PC-3 (cell line): ENCODE measurements at regions not wholly inside any gene's neighbourhood (a gene's known extent, or its start where the extent isn't known, plus 50 kb on each side); places are given as distances from the start of the nearest gene placed in this dataset.

Experiments
- ATAC-seq: fragments of 200-7000 bp; cut with Tn5 transposase; 2 replicates; pipeline ENCODE4 v1.9.1; 2020; ENCODE audit warnings: mild to moderate bottlenecking, moderate library complexity
- BruUV-seq: library from RNA; stranded (reverse); fragments of 400-500 nt; replicated peaks from 2 replicates; lab custom pipeline; 2021; lab: Mats Ljungman, UMichigan
- CTCF ChIA-PET: fragments of 300-600 bp; sonication (Branson Sonifier 250); formaldehyde crosslinking; loops from one replicate; lab custom pipeline; 2022; ENCODE audit warnings: antibody characterized with exemption; lab: Charles Lee
- POLR2A ChIA-PET: fragments of 300-600 bp; sonication (Branson Sonifier 250); formaldehyde crosslinking; loops from one replicate; lab custom pipeline; 2022; ENCODE audit warnings: antibody characterized with exemption; ENCODE audit not compliant: unreplicated experiment; lab: Charles Lee
- DNase-seq: peaks from one replicate; pipeline ENCODE4 v3.0.0-alpha.2; 2015
- H2AFZ ChIP-seq: fragments of 300-600 bp; sonication (generic); 2 replicates; pipeline ENCODE4 v1.6.0; 2016; ENCODE audit warnings: antibody characterized with exemption, low read length
- H3F3A ChIP-seq: fragments of 300-600 bp; sonication (generic); one replicate; pipeline ENCODE4 v1.6.0; 2017; ENCODE audit warnings: antibody characterized with exemption, low read length, control low read depth, mild to moderate bottlenecking; ENCODE audit not compliant: unreplicated experiment
- H3K27ac ChIP-seq: fragments of 300-600 bp; sonication (generic); 2 replicates; pipeline ENCODE4 v1.5.1; 2016; ENCODE audit warnings: mild to moderate bottlenecking, low read length
- H3K27me3 ChIP-seq: fragments of 300-600 bp; sonication (generic); 2 replicates; pipeline ENCODE4 v1.6.1; 2016; ENCODE audit warnings: low read length, mixed read lengths
- H3K36me3 ChIP-seq: fragments of 300-600 bp; sonication (generic); 2 replicates; pipeline ENCODE4 v1.6.1; 2016; ENCODE audit warnings: low read depth, mixed run types, low read length, mixed read lengths
- H3K4me1 ChIP-seq: fragments of 300-600 bp; sonication (generic); 2 replicates; pipeline ENCODE4 v1.5.1; 2016; ENCODE audit warnings: low read length; ENCODE audit not compliant: insufficient read depth
- H3K4me2 ChIP-seq: fragments of 300-600 bp; sonication (generic); 2 replicates; pipeline ENCODE4 v1.6.0; 2016; ENCODE audit warnings: low read length
- H3K4me3 ChIP-seq: fragments of 300-600 bp; sonication (generic); 2 replicates; pipeline ENCODE4 v1.5.1; 2016; ENCODE audit warnings: mild to moderate bottlenecking, low read length, mixed read lengths
- H3K79me2 ChIP-seq: fragments of 300-600 bp; sonication (generic); 2 replicates; pipeline ENCODE4 v1.6.1; 2017; ENCODE audit warnings: low read length, mixed read lengths
- H3K9ac ChIP-seq: fragments of 300-600 bp; sonication (generic); 2 replicates; pipeline ENCODE4 v1.6.0; 2016; ENCODE audit warnings: mild to moderate bottlenecking, low read length
- H3K9me2 ChIP-seq: fragments of 300-600 bp; sonication (generic); replicated peaks from 2 replicates; pipeline ENCODE4 v1.6.1; 2016; ENCODE audit warnings: mixed run types, low read length, mixed read lengths
- H3K9me3 ChIP-seq: fragments of 300-600 bp; sonication (generic); 2 replicates; pipeline ENCODE4 v1.6.1; 2016; ENCODE audit warnings: low read length, mixed read lengths
- H4K20me1 ChIP-seq: fragments of 300-600 bp; sonication (generic); 2 replicates; pipeline ENCODE4 v1.6.1; 2016; ENCODE audit warnings: low read length, mixed read lengths
- CTCF ChIP-seq: fragments of 300-600 bp; sonication (generic); conservative IDR thresholded peaks from 2 replicates; pipeline ENCODE4 v1.5.1; 2017; ENCODE audit warnings: antibody characterized with exemption, low read depth, mild to moderate bottlenecking, low read length
- EZH2 ChIP-seq: fragments of 300-600 bp; sonication (generic); IDR thresholded peaks from one replicate; pipeline ENCODE4 v1.6.1; 2017; ENCODE audit warnings: antibody characterized with exemption, mild to moderate bottlenecking, low read length; ENCODE audit not compliant: unreplicated experiment
- EZH2phosphoT487 ChIP-seq: fragments of 300-600 bp; sonication (generic); IDR thresholded peaks from 2 replicates; pipeline ENCODE4 v1.6.1; 2018; ENCODE audit warnings: mild to moderate bottlenecking, antibody characterized with exemption, low read length, borderline replicate concordance
- intact Hi-C: fragments of 100-400 bp; cut with micrococcal nuclease; formaldehyde crosslinking; loops from 2 replicates; pipeline ENCODE4 v1.9.0; 2023

- ATAC-seq (no peak), DNase-seq (no peak)
- H2AFZ ChIP-seq = no peak overlapping the region
- H3K9me2 ChIP-seq = no peaks in the 10 kb centered on the region
- no peaks in the 10 kb centered on the region for H3K36me3 ChIP-seq
- H4K20me1 ChIP-seq = no peaks in the 10 kb centered on the region
- H3K4me1 ChIP-seq = no peaks in the 10 kb centered on the region
- peaks cover 85% of the 10 kb centered on the region for H3K27me3 ChIP-seq
- H3K4me2 ChIP-seq = no peak overlapping the region
- POLR2A ChIA-PET = no interaction called here
- H3K9me3 ChIP-seq = no peaks in the 10 kb centered on the region
- no peaks in the 10 kb centered on the region for H3K79me2 ChIP-seq
- H3K27ac ChIP-seq = no peak overlapping the region
- TF ChIP-seq CTCF = no peak
- no peak for TF ChIP-seq EZH2phosphoT487
- TF ChIP-seq EZH2 = no peak
- intact Hi-C loops = no loop called here
- CTCF ChIA-PET = no interaction called here
- no peak overlapping the region for H3K4me3 ChIP-seq
- no peak overlapping the region for H3K9ac ChIP-seq
- BruUV-seq = no TSS peak
- H3F3A ChIP-seq = no peaks in the 10 kb centered on the region
Observed at GRCh38 chr1:112335351-112335750, 60.7 kb upstream of the CTTNBP2NL start.

- DNase-seq (peak; percentile 38), ATAC-seq (peak; percentile 73)
- no peaks in the 10 kb centered on the region for H3K36me3 ChIP-seq
- H3K9me3 ChIP-seq = no peaks in the 10 kb centered on the region
- TF ChIP-seq EZH2 (no peak), EZH2phosphoT487 (no peak), CTCF (peak; percentile 73)
- no peak overlapping the region for H3K9ac ChIP-seq
- peak overlapping the region; percentile 48 for H3K4me3 ChIP-seq
- intact Hi-C loops = no loop called here
- no peaks in the 10 kb centered on the region for H3K9me2 ChIP-seq
- peak overlapping the region; percentile 54 for H2AFZ ChIP-seq
- H3F3A ChIP-seq = no peaks in the 10 kb centered on the region
- no peak overlapping the region for H3K27ac ChIP-seq
- peak overlapping the region; percentile 77 for H3K4me2 ChIP-seq
- H3K27me3 ChIP-seq = peaks cover 76% of the 10 kb centered on the region
- H4K20me1 ChIP-seq = no peaks in the 10 kb centered on the region
- BruUV-seq = no TSS peak
- H3K4me1 ChIP-seq = no peaks in the 10 kb centered on the region
- H3K79me2 ChIP-seq = no peaks in the 10 kb centered on the region
- ChIA-PET CTCF (interaction anchor here (0.5 to 1.2 kb wide), 3 partner anchors 38 to 1571 kb away, joined by 3 to 4 read pairs (median 3); no protein-coding TSS in a partner anchor), POLR2A (no interaction called here)
Observed at GRCh38 chr1:112337028-112337531, 58.9 kb upstream of the CTTNBP2NL start.

GRCh38 chr1:112341986-112342385, 54.0 kb upstream of the CTTNBP2NL start:
- H2AFZ ChIP-seq = no peak overlapping the region
- DNase-seq = no peak
- POLR2A ChIA-PET = no interaction called here

More at GRCh38 chr1:112341986-112342385, 54.0 kb upstream of the CTTNBP2NL start:
- H3K4me3 ChIP-seq = no peak overlapping the region
- no peak overlapping the region for H3K9ac ChIP-seq
- H3K36me3 ChIP-seq = no peaks in the 10 kb centered on the region
- H3K27me3 ChIP-seq = peaks cover 68% of the 10 kb centered on the region
- no TSS peak for BruUV-seq
- intact Hi-C loops = no loop called here
- no peaks in the 10 kb centered on the region for H3K9me2 ChIP-seq
- H3F3A ChIP-seq = no peaks in the 10 kb centered on the region
- no peak for ATAC-seq
- H3K9me3 ChIP-seq = no peaks in the 10 kb centered on the region
- no peak overlapping the region for H3K4me2 ChIP-seq
- CTCF ChIA-PET = no interaction called here
- H3K79me2 ChIP-seq = no peaks in the 10 kb centered on the region
- TF ChIP-seq CTCF (no peak), EZH2phosphoT487 (no peak), EZH2 (no peak)
- H3K4me1 ChIP-seq = no peaks in the 10 kb centered on the region
- H4K20me1 ChIP-seq = no peaks in the 10 kb centered on the region
- no peak overlapping the region for H3K27ac ChIP-seq
